Adipocyte (in vitro differentiated cells): ENCODE measurements at regions not wholly inside any gene's neighbourhood (a gene's known extent, or its start where the extent isn't known, plus 50 kb on each side); places are given as distances from the start of the nearest gene placed in this dataset.
"Not testable (repeated sequence)": the region's sequence is repeated elsewhere in the genome, so short reads cannot be mapped to it uniquely, and the experiment has no call there.

Experiments used
- DNase-seq: peaks from one replicate; pipeline ENCODE4 v3.0.0-alpha.2; 2015; ENCODE audit warnings: low read depth
- H3K27me3 ChIP-seq: replicated peaks from 2 replicates; pipeline ENCODE4 v1.7.0; 2013; ENCODE audit warnings: mild to moderate bottlenecking, low read length, moderate library complexity; ENCODE audit not compliant: control insufficient read depth, insufficient read depth
- H3K36me3 ChIP-seq: 2 replicates; pipeline ENCODE4 v1.7.0; 2013; ENCODE audit warnings: low read length, mild to moderate bottlenecking, moderate library complexity; ENCODE audit not compliant: control insufficient read depth, insufficient read depth, severe bottlenecking
- H3K4me1 ChIP-seq: 2 replicates; pipeline ENCODE4 v1.7.0; 2013; ENCODE audit warnings: mild to moderate bottlenecking, low read length, moderate library complexity; ENCODE audit not compliant: control insufficient read depth, insufficient read depth
- H3K4me3 ChIP-seq: 2 replicates; pipeline ENCODE4 v1.7.0; 2013; ENCODE audit warnings: mild to moderate bottlenecking, low read length, moderate library complexity
- H3K9ac ChIP-seq: 2 replicates; pipeline ENCODE4 v1.7.0; 2013; ENCODE audit warnings: mild to moderate bottlenecking, low read length, moderate library complexity
- H3K9me3 ChIP-seq: 2 replicates; pipeline ENCODE4 v1.7.0; 2013; ENCODE audit warnings: mild to moderate bottlenecking, low read length, moderate library complexity; ENCODE audit not compliant: control insufficient read depth

GRCh38 chrX:51257490-51257889 is 75.1 kb upstream of the NUDT10 start:
- no peak for DNase-seq

GRCh38 chrX:51262271-51262670 is 70.4 kb upstream of the NUDT10 start:
- DNase-seq, H3K4me3 ChIP-seq, H3K36me3 ChIP-seq, H3K27me3 ChIP-seq, H3K9ac ChIP-seq, H3K4me1 ChIP-seq, H3K9me3 ChIP-seq: not testable (repeated sequence)

More at GRCh38 chrX:51257490-51257889, 75.1 kb upstream of the NUDT10 start:
- no peaks in the 10 kb centered on the region for H3K36me3 ChIP-seq
- H3K9me3 ChIP-seq = peaks cover 4% of the 10 kb centered on the region
- H3K9ac ChIP-seq = no peak overlapping the region
- no peak overlapping the region for H3K4me3 ChIP-seq
- no peaks in the 10 kb centered on the region for H3K4me1 ChIP-seq
- H3K27me3 ChIP-seq = no peaks in the 10 kb centered on the region

GRCh38 chrX:51272638-51273037 is 60.0 kb upstream of the NUDT10 start:
- DNase-seq = no peak
- H3K4me1 ChIP-seq = no peaks in the 10 kb centered on the region
- no peak overlapping the region for H3K4me3 ChIP-seq
- H3K27me3 ChIP-seq = peaks cover 13% of the 10 kb centered on the region
- no peak overlapping the region for H3K9ac ChIP-seq
- H3K9me3 ChIP-seq = peaks cover 11% of the 10 kb centered on the region
- H3K36me3 ChIP-seq = no peaks in the 10 kb centered on the region

- Histone ChIP-seq H3K9me3 (peaks cover 8% of the 10 kb centered on the region), H3K36me3 (no peaks in the 10 kb centered on the region), H3K27me3 (peaks cover 26% of the 10 kb centered on the region), H3K4me1 (no peaks in the 10 kb centered on the region), H3K9ac (no peak overlapping the region), H3K4me3 (no peak overlapping the region)
- no peak for DNase-seq
These were observed 50.8 kb upstream of the NUDT10 start for GRCh38 chrX:51281758-51282318.
